ENCODE measurements at regions not wholly inside any gene's neighbourhood (a gene's known extent, or its start where the extent isn't known, plus 50 kb on each side); places are given as distances from the start of the nearest gene placed in this dataset.

DNA sequence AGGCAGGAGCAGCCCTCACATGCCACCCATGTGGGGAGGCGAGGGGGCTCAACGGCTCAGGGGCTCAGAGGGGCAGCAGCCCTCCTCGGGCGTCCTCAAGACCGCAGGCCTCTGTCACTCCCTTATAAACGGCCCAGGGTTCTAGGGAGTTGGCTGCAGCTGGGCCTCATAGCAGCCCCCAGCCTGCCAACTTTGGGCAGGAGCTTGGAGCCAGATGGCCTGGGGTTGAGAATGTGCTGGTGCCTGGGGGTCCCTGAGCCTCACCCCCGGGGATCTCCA lies 51.0 kb upstream of the RNU6ATAC start:
- peak overlapping the region; percentile 54 for H4K91ac ChIP-seq (replicated peaks; ENCODE audit: insufficient read length, low read length)
- H3K79me1 ChIP-seq (ENCODE audit: low read depth, low read length) = no peaks in the 10 kb centered on the region
- DNase-seq (ENCODE audit: low read depth in 1 of 2, low spot score in 2 of 2) (no peak), FAIRE-seq (no peak)
- H3K9me3 ChIP-seq (ENCODE audit: insufficient read depth in 2 of 2, low read depth in 1 of 2, low read length in 1 of 2) = no peaks in the 10 kb centered on the region
- no peak overlapping the region for H3K56ac ChIP-seq (replicated peaks; ENCODE audit: insufficient read length, low read depth, low read length)
- H3K18ac ChIP-seq (ENCODE audit: extremely low read depth, low read length) = no peak overlapping the region
- H3K14ac ChIP-seq (ENCODE audit: insufficient read length) = no peak overlapping the region
- no peak overlapping the region for H3K9ac ChIP-seq (replicated peaks in 1 of 4; ENCODE audit: extremely low read depth in 1 of 4, low read depth in 3 of 4, low read length in 3 of 4)
- TF ChIP-seq EGR1 (IDR thresholded peaks at IDR 0.05; ENCODE audit: borderline replicate concordance, low read depth, low read length) = no peak
- no peak overlapping the region for H2BK120ac ChIP-seq (replicated peaks; ENCODE audit: low read depth, low read length)
- no peak overlapping the region for H4K5ac ChIP-seq (ENCODE audit: insufficient read length, low read depth, low read length)
- H2BK5ac ChIP-seq (ENCODE audit: low read depth, low read length) = no peak overlapping the region
- H2BK12ac ChIP-seq (ENCODE audit: low read depth, low read length) = no peak overlapping the region
- no peak overlapping the region for H2BK20ac ChIP-seq (ENCODE audit: low read length)
- ChIA-PET CTCF (ENCODE audit: partially characterized antibody) (interaction anchor here (1.3 to 3.3 kb wide), 6 partner anchors 9 to 223 kb away, joined by 3 to 13 read pairs (median 6); no protein-coding TSS in a partner anchor), POLR2A (ENCODE audit: partially characterized antibody) (interaction anchor here (0.6 kb wide), 1 partner anchor 24 kb away, joined by 3 read pairs; no protein-coding TSS in a partner anchor)
- no peak overlapping the region; the same call in 1 of the 2 replicates for H4K8ac ChIP-seq (ENCODE audit: extremely low read depth, insufficient read depth, low read length)
- H3K4me3 ChIP-seq (ENCODE audit: extremely low read depth in 1 of 4, insufficient read depth in 2 of 4, low read depth in 3 of 4, low read length in 4 of 4) = no peak overlapping the region
- no peak overlapping the region for H3K4ac ChIP-seq (replicated peaks; ENCODE audit: insufficient read length, low read depth, low read length)
- H3K27ac ChIP-seq (ENCODE audit: low read depth, low read length) = no peak overlapping the region
- no peak overlapping the region for H2AK5ac ChIP-seq (ENCODE audit: low read depth, low read length)
- H2BK15ac ChIP-seq (ENCODE audit: low read length) = no peak overlapping the region
- no peaks in the 10 kb centered on the region for H3K36me3 ChIP-seq (ENCODE audit: control insufficient read depth in 2 of 4, insufficient read depth in 4 of 4, low read length in 3 of 4)
- no peaks in the 10 kb centered on the region for H3K27me3 ChIP-seq (replicated peaks in 1 of 4; ENCODE audit: control insufficient read depth in 3 of 4, extremely low read depth in 1 of 4, insufficient read depth in 3 of 4, low read length in 3 of 4)
- H3K23ac ChIP-seq (ENCODE audit: insufficient read length) = no peak overlapping the region
- H4K20me1 ChIP-seq (replicated peaks in 1 of 2; ENCODE audit: control insufficient read depth in 1 of 2, insufficient read depth in 2 of 2, low read length in 2 of 2) = no peaks in the 10 kb centered on the region
- WGBS, 2 experiments (ENCODE audit: extremely low coverage in 1 of 2, insufficient coverage in 1 of 2, insufficient read length in 1 of 2, insufficient replicate concordance in 2 of 2, low coverage in 1 of 2, low lambda C conversion rate in 2 of 2, missing lambda C conversion rate in 1 of 2) = 94% methylated on average over 6 of the region's 7 CpGs; no CpG with 5 or more reads in 1 of the 2 experiments
- H3K4me1 ChIP-seq (replicated peaks in 1 of 4; ENCODE audit: control insufficient read depth in 3 of 4, insufficient read depth in 4 of 4, low read length in 3 of 4) = no peaks in the 10 kb centered on the region; a peak in 2 of 7 replicates
- no peak overlapping the region for H3K4me2 ChIP-seq (ENCODE audit: insufficient read depth in 1 of 2, low read depth in 2 of 2, low read length in 2 of 2)
- H2AFZ ChIP-seq (ENCODE audit: low read length) = no peak overlapping the region
- H3K79me2 ChIP-seq (ENCODE audit: control insufficient read depth in 1 of 2, insufficient read depth in 2 of 2, low read length in 2 of 2) = no peaks in the 10 kb centered on the region
- no peaks in the 10 kb centered on the region for H3K23me2 ChIP-seq (ENCODE audit: low read depth, low read length)
